Muscle layer of duodenum (tissue), 2 donors: ENCODE measurements at regions not wholly inside any gene's neighbourhood (a gene's known extent, or its start where the extent isn't known, plus 50 kb on each side); places are given as distances from the start of the nearest gene placed in this dataset.

Source experiments
- H3K27ac ChIP-seq: one replicate; pipeline ENCODE4 v1.7.0; 2013; ENCODE audit warnings: mild to moderate bottlenecking, low read length
- H3K27me3 ChIP-seq: one replicate; pipeline ENCODE4 v1.7.0; 2013; ENCODE audit warnings: low read depth, mild to moderate bottlenecking, control low read depth, low read length
- H3K36me3 ChIP-seq, 2 donors: one replicate each; pipeline ENCODE4 v1.7.0; 2013; ENCODE audit warnings: low read length in 2 of 2, control low read depth in 1 of 2, mild to moderate bottlenecking in 1 of 2; ENCODE audit not compliant: insufficient read depth in 2 of 2, control insufficient read depth in 1 of 2
- H3K4me1 ChIP-seq, 2 donors: one replicate each; pipeline ENCODE4 v1.7.0; 2013; ENCODE audit warnings: low read length in 2 of 2, mild to moderate bottlenecking in 2 of 2, control low read depth in 1 of 2, moderate library complexity in 1 of 2; ENCODE audit not compliant: insufficient read depth in 2 of 2, control insufficient read depth in 1 of 2
- H3K4me3 ChIP-seq, 2 donors: one replicate each; pipeline ENCODE4 v1.7.0; 2013; ENCODE audit warnings: low read length in 2 of 2, low read depth in 1 of 2, mild to moderate bottlenecking in 1 of 2
- H3K9me3 ChIP-seq, 2 donors: one replicate each; pipeline ENCODE4 v1.7.0; 2013; ENCODE audit warnings: low read length in 2 of 2, control low read depth in 1 of 2, mild to moderate bottlenecking in 1 of 2; ENCODE audit not compliant: control insufficient read depth in 1 of 2
- donor health status: healthy.

DNA sequence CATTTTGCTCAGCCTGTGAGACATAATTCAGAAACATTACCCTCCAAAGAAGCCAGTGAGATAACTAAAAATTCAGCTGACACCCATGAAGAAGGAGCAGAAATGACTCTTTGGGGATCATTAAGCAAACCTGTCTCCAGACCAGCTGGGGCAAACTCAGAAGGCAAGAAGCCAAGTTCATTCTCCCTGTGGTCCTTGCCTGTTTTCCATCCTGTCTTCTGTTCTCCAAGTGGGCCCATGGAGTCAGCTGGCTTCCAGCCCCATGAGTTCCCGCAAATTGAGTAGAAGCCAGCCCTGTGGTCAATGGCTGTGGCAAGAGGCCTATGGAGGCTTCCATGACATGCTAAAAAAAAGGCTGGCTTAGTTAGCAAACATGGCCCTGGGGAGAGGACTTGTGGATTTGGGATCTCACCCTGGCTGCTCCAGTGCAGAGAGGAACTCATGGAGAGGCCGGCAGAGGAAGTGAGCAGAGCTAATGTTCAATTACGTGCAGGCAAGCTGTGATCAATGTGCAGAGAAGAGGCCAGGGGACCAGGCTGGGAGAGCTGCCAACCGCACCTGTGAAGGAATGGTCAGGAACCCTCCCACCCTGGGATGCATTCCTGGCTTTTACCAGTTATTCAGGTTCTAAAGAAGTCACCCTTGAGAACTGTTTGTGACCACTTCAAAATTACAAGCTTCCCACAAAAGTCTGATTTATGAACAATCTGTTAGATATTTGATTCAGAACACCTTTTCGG is 229.1 kb downstream of the TSHZ3 start:
- Histone ChIP-seq H3K27ac (no peak overlapping the region), H3K9me3 (no peaks in the 10 kb centered on the region), H3K4me3 (no peak overlapping the region), H3K27me3 (no peaks in the 10 kb centered on the region), H3K36me3 (no peaks in the 10 kb centered on the region), H3K4me1 (peaks cover 0 to 6% of the 10 kb centered on the region in 2 donors)

GRCh38 chr19:31118986-31119385 is 230.2 kb downstream of the TSHZ3 start:
- Histone ChIP-seq H3K36me3 (no peaks in the 10 kb centered on the region), H3K27ac (no peak overlapping the region), H3K4me3 (no peak overlapping the region), H3K4me1 (peaks cover 0 to 6% of the 10 kb centered on the region in 2 donors), H3K27me3 (no peaks in the 10 kb centered on the region), H3K9me3 (no peaks in the 10 kb centered on the region)

DNA sequence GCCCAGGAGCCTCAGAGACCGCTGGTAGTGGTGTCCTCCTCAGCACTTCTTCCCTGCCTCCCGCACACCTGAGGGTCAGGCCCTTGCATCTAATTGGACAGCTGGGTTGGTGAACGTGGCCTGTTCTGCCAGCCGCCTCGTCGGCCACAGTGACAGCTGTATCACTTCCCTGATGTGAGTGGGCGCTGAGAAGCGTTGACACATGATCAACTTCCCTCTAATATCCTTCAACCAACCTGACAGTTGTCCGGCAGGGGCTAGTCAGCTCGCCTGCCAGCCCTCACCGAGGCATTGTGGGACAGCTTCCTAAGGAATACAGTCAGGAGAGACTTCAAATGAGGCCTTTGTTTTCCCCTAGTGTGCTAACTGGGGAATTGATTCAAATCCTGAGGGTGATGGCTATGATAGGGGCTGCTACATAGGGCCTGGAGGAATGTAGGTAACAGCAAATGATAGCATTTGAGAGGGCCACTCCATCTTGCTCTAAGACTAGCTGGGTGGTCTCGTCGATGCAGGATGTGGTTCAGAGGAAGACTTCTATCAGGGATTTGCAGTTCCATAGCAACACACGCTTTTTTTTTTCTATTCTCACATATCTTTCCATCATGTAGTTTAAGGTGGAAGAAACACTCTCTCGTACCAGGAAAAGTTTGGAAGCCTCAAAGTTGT is 230.8 kb downstream of the TSHZ3 start:
- peaks cover 0 to 6% of the 10 kb centered on the region in 2 donors for H3K4me1 ChIP-seq
- no peaks in the 10 kb centered on the region for H3K27me3 ChIP-seq

GRCh38 chr19:31114585-31114984 is 234.7 kb downstream of the TSHZ3 start:
- Histone ChIP-seq H3K36me3 (no peaks in the 10 kb centered on the region), H3K27ac (no peak overlapping the region), H3K27me3 (no peaks in the 10 kb centered on the region), H3K9me3 (no peaks in the 10 kb centered on the region), H3K4me3 (no peak overlapping the region), H3K4me1 (peaks cover 0 to 8% of the 10 kb centered on the region in 2 donors)

More for the DNA sequence above, 230.8 kb downstream of the TSHZ3 start:
- H3K27ac ChIP-seq: no peak overlapping the region
- no peaks in the 10 kb centered on the region for H3K9me3 ChIP-seq
- no peaks in the 10 kb centered on the region for H3K36me3 ChIP-seq
- H3K4me3 ChIP-seq: no peak overlapping the region

GRCh38 chr19:31113293-31113692 is 235.9 kb downstream of the TSHZ3 start:
- no peaks in the 10 kb centered on the region for H3K9me3 ChIP-seq
- H3K27ac ChIP-seq: no peak overlapping the region
- H3K4me3 ChIP-seq: no peak overlapping the region
- no peaks in the 10 kb centered on the region for H3K27me3 ChIP-seq
- no peaks in the 10 kb centered on the region for H3K36me3 ChIP-seq
- H3K4me1 ChIP-seq: peaks cover 0 to 6% of the 10 kb centered on the region in 2 donors

DNA sequence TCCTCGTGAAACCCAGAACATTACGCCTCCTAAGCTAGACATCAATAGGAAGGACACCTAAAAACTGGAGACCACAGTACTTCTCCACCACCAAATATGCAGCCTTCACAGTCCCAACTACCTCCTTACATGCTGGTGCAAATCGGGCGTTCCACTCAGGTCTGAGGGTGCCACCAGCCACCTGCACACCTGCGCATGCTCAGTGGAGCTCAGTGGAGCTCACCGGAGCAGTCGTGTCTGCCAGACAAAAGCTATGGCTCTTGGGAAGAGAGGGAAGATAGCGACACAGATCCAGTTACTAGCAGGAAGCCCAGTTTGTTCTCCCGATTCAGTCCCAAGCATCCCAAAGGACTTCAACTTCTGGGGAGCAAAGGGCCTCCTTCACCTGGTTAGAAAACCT is 237.1 kb downstream of the TSHZ3 start:
- H3K4me1 ChIP-seq: peaks cover 0 to 6% of the 10 kb centered on the region in 2 donors
- H3K27me3 ChIP-seq: no peaks in the 10 kb centered on the region
- H3K9me3 ChIP-seq: no peaks in the 10 kb centered on the region
- no peaks in the 10 kb centered on the region for H3K36me3 ChIP-seq
- H3K27ac ChIP-seq: no peak overlapping the region
- no peak overlapping the region for H3K4me3 ChIP-seq

- peaks cover 0 to 6% of the 10 kb centered on the region in 2 donors for H3K4me1 ChIP-seq
- H3K36me3 ChIP-seq: no peaks in the 10 kb centered on the region
- H3K27ac ChIP-seq: no peak overlapping the region
- H3K9me3 ChIP-seq: no peaks in the 10 kb centered on the region
- H3K27me3 ChIP-seq: no peaks in the 10 kb centered on the region
- no peak overlapping the region for H3K4me3 ChIP-seq
Measured at GRCh38 chr19:31111741-31112140, 237.5 kb downstream of the TSHZ3 start.

DNA sequence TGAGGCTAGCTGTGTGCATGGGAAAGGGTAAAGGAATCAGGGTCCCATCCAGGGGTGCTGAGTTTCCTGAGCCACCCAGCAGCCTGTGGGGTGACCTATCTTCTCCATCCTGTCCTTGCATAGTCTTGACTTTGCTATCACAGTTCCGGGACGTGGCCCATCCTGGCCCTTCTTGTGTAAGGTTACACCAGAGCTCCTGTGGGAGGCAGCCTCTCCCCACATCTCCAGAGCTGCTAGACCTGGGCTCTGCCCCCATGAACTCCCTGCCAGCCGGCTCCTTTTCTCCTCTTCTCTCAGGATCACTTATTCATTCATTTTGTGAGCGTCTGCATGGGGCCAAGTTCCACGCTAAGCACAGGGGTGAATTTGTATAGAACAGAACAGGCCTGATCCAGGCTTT is 238.9 kb downstream of the TSHZ3 start:
- H3K27me3 ChIP-seq: no peaks in the 10 kb centered on the region
- H3K4me1 ChIP-seq: peaks cover 0 to 6% of the 10 kb centered on the region in 2 donors
- H3K36me3 ChIP-seq: no peaks in the 10 kb centered on the region
- no peaks in the 10 kb centered on the region for H3K9me3 ChIP-seq
- no peak overlapping the region for H3K27ac ChIP-seq
- no peak overlapping the region for H3K4me3 ChIP-seq

DNA sequence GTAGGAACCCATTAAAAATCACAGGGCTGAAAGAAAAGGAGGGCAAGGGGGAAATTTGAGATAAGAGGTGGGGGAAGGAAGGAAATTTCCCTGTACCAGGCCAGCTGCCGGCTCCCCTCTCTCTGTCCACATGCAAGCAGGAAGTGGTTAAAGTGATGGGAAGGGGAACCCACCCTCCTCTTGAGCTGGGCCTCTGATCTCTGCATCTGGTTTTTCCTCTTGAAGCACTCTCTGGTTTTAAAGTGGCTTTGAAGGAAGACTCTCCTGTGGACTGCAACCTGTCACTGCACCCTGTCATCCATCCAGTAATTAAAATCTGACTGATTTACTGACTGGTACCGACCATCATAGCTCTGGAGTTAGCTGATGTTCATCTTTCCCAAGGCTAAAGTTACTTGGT is 239.6 kb downstream of the TSHZ3 start:
- Histone ChIP-seq H3K4me3 (no peak overlapping the region), H3K27ac (no peak overlapping the region), H3K36me3 (no peaks in the 10 kb centered on the region), H3K27me3 (no peaks in the 10 kb centered on the region), H3K4me1 (peaks cover 0 to 6% of the 10 kb centered on the region in 2 donors), H3K9me3 (no peaks in the 10 kb centered on the region)

- Histone ChIP-seq H3K27ac (no peak overlapping the region), H3K4me3 (no peak overlapping the region), H3K36me3 (no peaks in the 10 kb centered on the region), H3K27me3 (no peaks in the 10 kb centered on the region), H3K4me1 (peaks cover 0 to 6% of the 10 kb centered on the region in 2 donors), H3K9me3 (no peaks in the 10 kb centered on the region)
Measured at GRCh38 chr19:31107096-31107495, 242.1 kb downstream of the TSHZ3 start.

- Histone ChIP-seq H3K9me3 (no peaks in the 10 kb centered on the region), H3K4me3 (no peak overlapping the region), H3K27ac (no peak overlapping the region), H3K4me1 (peaks cover 0 to 13% of the 10 kb centered on the region in 2 donors), H3K27me3 (no peaks in the 10 kb centered on the region), H3K36me3 (no peaks in the 10 kb centered on the region)
Measured at GRCh38 chr19:31105761-31106160, 243.5 kb downstream of the TSHZ3 start.
